B cell (primary cell): ENCODE measurements at regions not wholly inside any gene's neighbourhood (a gene's known extent, or its start where the extent isn't known, plus 50 kb on each side); places are given as distances from the start of the nearest gene placed in this dataset.

Experiments
- ATAC-seq: fragments of 200-7000 bp; cut with Tn5 transposase; one replicate; pipeline ENCODE4 v1.10.0; 2021; ENCODE audit warnings: low read depth, mild to moderate bottlenecking, moderate number of reproducible peaks, moderate library complexity
- CTCF ChIA-PET: fragments of 350-600 bp; sonication (Branson Sonifier 250); formaldehyde crosslinking; loops from one replicate; lab custom pipeline; 2021; ENCODE audit warnings: antibody characterized with exemption, inconsistent platforms; lab: Charles Lee
- POLR2A ChIA-PET: fragments of 350-600 bp; sonication (Branson Sonifier 250); formaldehyde crosslinking; loops from one replicate; lab custom pipeline; 2021; ENCODE audit warnings: antibody characterized with exemption; lab: Charles Lee
- DNase-seq: peaks from one replicate; pipeline ENCODE4 v3.0.0; 2013
- H2AFZ ChIP-seq: 2 replicates; pipeline ENCODE4 v1.6.1; 2012; ENCODE audit warnings: mild to moderate bottlenecking, low read depth, low read length; ENCODE audit not compliant: insufficient read depth, poor library complexity, severe bottlenecking
- H3K27ac ChIP-seq, 2 donors: 1 replicate in 1 of 2; 2 replicates in 1 of 2; pipeline ENCODE4 v1.5.1; 2012 to 2013; ENCODE audit warnings: low read length in 2 of 2, mild to moderate bottlenecking in 2 of 2, moderate library complexity in 1 of 2
- H3K27me3 ChIP-seq, 4 experiments: fragments of 200-600 bp in 1 of 4; sonication (generic) in 1 of 4; replicated peaks in 1 of 4; 1 replicate in 2 of 4; 2 replicates in 2 of 4; pipeline versions ENCODE4 v1.6.1 to v1.7.0; 2013 to 2016; ENCODE audit warnings: low read length in 3 of 4, mild to moderate bottlenecking in 2 of 4, mixed read lengths in 1 of 4, moderate library complexity in 1 of 4; ENCODE audit not compliant: insufficient read depth in 4 of 4, control insufficient read depth in 3 of 4; ENCODE audit errors: control extremely low read depth in 1 of 4
- H3K36me3 ChIP-seq, 2 experiments: replicated peaks in 1 of 2; 1 replicate in 1 of 2; 2 replicates in 1 of 2; pipeline versions ENCODE4 v1.6.1 to v1.7.1; 2013; ENCODE audit warnings: low read length in 1 of 2; ENCODE audit not compliant: insufficient read depth in 2 of 2, control insufficient read depth in 1 of 2; ENCODE audit errors: control extremely low read depth in 1 of 2, extremely low read depth in 1 of 2
- H3K4me1 ChIP-seq, 2 donors: fragments of 200-600 bp in 1 of 2; sonication (generic) in 1 of 2; 1 replicate in 1 of 2; 2 replicates in 1 of 2; pipeline versions ENCODE4 v1.5.1 to v1.6.1; 2013 to 2017; ENCODE audit warnings: low read length in 2 of 2; ENCODE audit not compliant: control insufficient read depth in 2 of 2, insufficient read depth in 2 of 2
- H3K4me2 ChIP-seq: replicated peaks from 2 replicates; pipeline ENCODE3; 2012; ENCODE audit warnings: mild to moderate bottlenecking, low read depth, low read length; ENCODE audit not compliant: poor library complexity, severe bottlenecking
- H3K4me3 ChIP-seq, 5 experiments: fragments of 200-600 bp in 1 of 5; sonication (generic) in 1 of 5; 1 replicate in 3 of 5; 2 replicates in 2 of 5; pipeline versions ENCODE4 v1.5.1 to v1.7.0; 2011 to 2016; ENCODE audit warnings: low read length in 4 of 5, mild to moderate bottlenecking in 4 of 5, low read depth in 2 of 5, control low read depth in 1 of 5, moderate library complexity in 1 of 5; ENCODE audit not compliant: insufficient read depth in 1 of 5; ENCODE audit errors: control extremely low read depth in 1 of 5, extremely low read depth in 1 of 5
- H3K79me2 ChIP-seq: fragments of 200-600 bp; sonication (generic); one replicate; pipeline ENCODE4 v1.6.0; 2016; ENCODE audit warnings: low read length; ENCODE audit not compliant: control insufficient read depth, insufficient read depth
- H3K9ac ChIP-seq: fragments of 200-600 bp; sonication (generic); 2 replicates; pipeline ENCODE4 v1.6.1; 2017; ENCODE audit warnings: mild to moderate bottlenecking, low read length, moderate library complexity
- H3K9me3 ChIP-seq, 3 donors: one replicate each; pipeline versions ENCODE4 v1.6.1 to v1.7.1; 2013; ENCODE audit warnings: low read length in 2 of 3; ENCODE audit not compliant: control insufficient read depth in 2 of 3, insufficient read depth in 1 of 3; ENCODE audit errors: control extremely low read depth in 1 of 3
- H4K20me1 ChIP-seq: 2 replicates; pipeline ENCODE4 v1.6.0; 2012; ENCODE audit warnings: mild to moderate bottlenecking, low read length; ENCODE audit not compliant: insufficient read depth, control insufficient read depth, poor library complexity, severe bottlenecking
- H3K27ac Mint-ChIP-seq: one replicate; pipeline ENCODE4 v1.8.0; 2021; ENCODE audit warnings: mixed read lengths
- H3K27me3 Mint-ChIP-seq: one replicate; pipeline ENCODE4 v1.8.0; 2021; ENCODE audit warnings: mixed read lengths
- H3K4me1 Mint-ChIP-seq: one replicate; pipeline ENCODE4 v1.8.0; 2021; ENCODE audit warnings: mixed read lengths
- H3K4me3 Mint-ChIP-seq: one replicate; pipeline ENCODE4 v1.8.0; 2021; ENCODE audit warnings: mixed read lengths
- H3K9me3 Mint-ChIP-seq: one replicate; pipeline ENCODE4 v1.8.0; 2022; ENCODE audit warnings: mixed read lengths; ENCODE audit not compliant: insufficient read depth
- EZH2 ChIP-seq: IDR thresholded peaks from 2 replicates; pipeline ENCODE4 v1.6.1; 2012; ENCODE audit warnings: borderline replicate concordance, low read depth, mild to moderate bottlenecking, moderate library complexity, low read length; ENCODE audit not compliant: insufficient read depth, poor library complexity, severe bottlenecking
- WGBS: methylation state at CpG from one replicate; pipeline ENCODE4 v1.1.5; 2013; ENCODE audit warnings: missing lambda C conversion rate; ENCODE audit not compliant: insufficient coverage; 5-methylcytosine and 5-hydroxymethylcytosine counted together
- intact Hi-C: fragments of 100-400 bp; cut with micrococcal nuclease; formaldehyde crosslinking; loops from one replicate; pipeline ENCODE4 v1.10.0; 2022
- TF ChIP-seq, protein P1 (sequence below): fragments of 200-600 bp; IDR thresholded peaks from one replicate; pipeline ENCODE4 v1.8.0; 2022; ENCODE audit warnings: antibody characterized with exemption, mild to moderate bottlenecking

- no peaks in the 10 kb centered on the region for H3K4me1 Mint-ChIP-seq
- intact Hi-C loops: no loop called here
- no peak overlapping the region for H3K27ac ChIP-seq
- ATAC-seq (no peak), DNase-seq (no peak)
- no peak overlapping the region for H3K9ac ChIP-seq
- H3K36me3 ChIP-seq: no peaks in the 10 kb centered on the region
- TF ChIP-seq, protein P1, sequence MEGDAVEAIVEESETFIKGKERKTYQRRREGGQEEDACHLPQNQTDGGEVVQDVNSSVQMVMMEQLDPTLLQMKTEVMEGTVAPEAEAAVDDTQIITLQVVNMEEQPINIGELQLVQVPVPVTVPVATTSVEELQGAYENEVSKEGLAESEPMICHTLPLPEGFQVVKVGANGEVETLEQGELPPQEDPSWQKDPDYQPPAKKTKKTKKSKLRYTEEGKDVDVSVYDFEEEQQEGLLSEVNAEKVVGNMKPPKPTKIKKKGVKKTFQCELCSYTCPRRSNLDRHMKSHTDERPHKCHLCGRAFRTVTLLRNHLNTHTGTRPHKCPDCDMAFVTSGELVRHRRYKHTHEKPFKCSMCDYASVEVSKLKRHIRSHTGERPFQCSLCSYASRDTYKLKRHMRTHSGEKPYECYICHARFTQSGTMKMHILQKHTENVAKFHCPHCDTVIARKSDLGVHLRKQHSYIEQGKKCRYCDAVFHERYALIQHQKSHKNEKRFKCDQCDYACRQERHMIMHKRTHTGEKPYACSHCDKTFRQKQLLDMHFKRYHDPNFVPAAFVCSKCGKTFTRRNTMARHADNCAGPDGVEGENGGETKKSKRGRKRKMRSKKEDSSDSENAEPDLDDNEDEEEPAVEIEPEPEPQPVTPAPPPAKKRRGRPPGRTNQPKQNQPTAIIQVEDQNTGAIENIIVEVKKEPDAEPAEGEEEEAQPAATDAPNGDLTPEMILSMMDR: no peak
- TF ChIP-seq EZH2: no peak
- no peak overlapping the region for H3K4me2 ChIP-seq
- WGBS: 93% methylated on average over 18 of the region's 18 CpGs
- H3K9me3 ChIP-seq: no peaks in the 10 kb centered on the region
- no peaks in the 10 kb centered on the region for H3K4me1 ChIP-seq
- no peaks in the 10 kb centered on the region for H3K79me2 ChIP-seq
- H3K27me3 ChIP-seq: peaks cover 0 to 3% (median 0%) of the 10 kb centered on the region in 4 experiments
- H3K27me3 Mint-ChIP-seq: peaks cover 30% of the 10 kb centered on the region
- no peak overlapping the region for H3K4me3 ChIP-seq
- no peaks in the 10 kb centered on the region for H4K20me1 ChIP-seq
- H3K27ac Mint-ChIP-seq: no peak overlapping the region
- POLR2A ChIA-PET: no interaction called here
- H3K9me3 Mint-ChIP-seq: peaks cover 2% of the 10 kb centered on the region
- no peak overlapping the region for H3K4me3 Mint-ChIP-seq
- CTCF ChIA-PET: no interaction called here
- H2AFZ ChIP-seq: no peak overlapping the region
Measured at GRCh38 chr12:13911756-13912554, 69.4 kb downstream of the GRIN2B start.

DNA sequence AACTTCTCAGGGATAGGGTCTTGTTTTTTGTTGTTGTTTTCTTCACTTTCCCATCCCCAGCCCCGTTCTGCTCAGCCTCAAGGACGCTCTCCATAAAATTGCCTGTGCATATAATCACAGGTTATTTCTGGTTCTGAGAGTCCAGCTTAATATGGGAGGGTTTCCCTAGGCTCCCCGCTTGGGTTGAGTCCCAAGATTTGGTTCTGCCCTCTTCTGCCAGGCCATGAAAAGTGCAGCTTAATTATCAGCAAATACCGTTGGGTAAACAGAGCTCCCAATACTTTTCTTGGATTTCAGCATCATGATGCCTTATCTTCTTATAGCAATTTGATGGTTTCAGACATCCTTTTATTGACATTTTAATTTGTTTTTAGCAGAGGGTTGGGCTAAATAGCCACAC is 75.6 kb downstream of the GRIN2B start:
- Histone ChIP-seq H3K36me3 (no peaks in the 10 kb centered on the region), H4K20me1 (no peaks in the 10 kb centered on the region), H3K27ac (no peak overlapping the region), H3K9ac (no peak overlapping the region), H3K79me2 (no peaks in the 10 kb centered on the region), H3K27me3 (peaks cover 0 to 3% (median 1%) of the 10 kb centered on the region in 4 experiments), H3K4me2 (no peak overlapping the region), H2AFZ (no peak overlapping the region), H3K4me3 (no peak overlapping the region), H3K9me3 (peaks cover 0 to 7% (median 0%) of the 10 kb centered on the region in 3 donors), H3K4me1 (no peaks in the 10 kb centered on the region)
- ChIA-PET CTCF (no interaction called here), POLR2A (interaction anchor here (0.6 kb wide), 1 partner anchor 560 kb away, joined by 4 read pairs; no protein-coding TSS in a partner anchor)
- H3K27ac Mint-ChIP-seq: no peak overlapping the region
- DNase-seq (no peak), ATAC-seq (no peak)
- 100% methylated on average over 1 of the region's 4 CpGs for WGBS
- TF ChIP-seq, protein P1: no peak
- TF ChIP-seq EZH2: no peak
- no peaks in the 10 kb centered on the region for H3K4me1 Mint-ChIP-seq
- no peak overlapping the region for H3K4me3 Mint-ChIP-seq
- H3K27me3 Mint-ChIP-seq: peaks cover 26% of the 10 kb centered on the region
- intact Hi-C loops: no loop called here
- peaks cover 5% of the 10 kb centered on the region for H3K9me3 Mint-ChIP-seq
